Neural cell (in vitro differentiated cells): ENCODE measurements at regions not wholly inside any gene's neighbourhood (a gene's known extent, or its start where the extent isn't known, plus 50 kb on each side); places are given as distances from the start of the nearest gene placed in this dataset.
"Not testable (repeated sequence)": the region's sequence is repeated elsewhere in the genome, so short reads cannot be mapped to it uniquely, and the experiment has no call there.

ENCODE experiments used
- EP300 ChIP-seq: fragments of 450-650 bp; conservative IDR thresholded peaks from 2 replicates; pipeline ENCODE4 v1.6.1; 2014; ENCODE audit warnings: antibody characterized with exemption, mild to moderate bottlenecking, moderate library complexity; ENCODE audit not compliant: poor library complexity, severe bottlenecking
- EZH2 ChIP-seq: fragments of 200-600, 300-800 bp; shearing (Covaris generic), sonication (generic); IDR thresholded peaks from 2 replicates; pipeline ENCODE4 v1.6.1; 2014; ENCODE audit warnings: antibody characterized with exemption, low read length, borderline replicate concordance, mild to moderate bottlenecking; ENCODE audit not compliant: insufficient read depth, poor library complexity, severe bottlenecking
- TF ChIP-seq, protein P1 (sequence below): fragments of 450-650 bp; IDR thresholded peaks from 2 replicates; pipeline ENCODE4 v1.5.1; 2014; ENCODE audit warnings: antibody characterized with exemption, mild to moderate bottlenecking, moderate library complexity; ENCODE audit not compliant: poor library complexity, severe bottlenecking

DNA sequence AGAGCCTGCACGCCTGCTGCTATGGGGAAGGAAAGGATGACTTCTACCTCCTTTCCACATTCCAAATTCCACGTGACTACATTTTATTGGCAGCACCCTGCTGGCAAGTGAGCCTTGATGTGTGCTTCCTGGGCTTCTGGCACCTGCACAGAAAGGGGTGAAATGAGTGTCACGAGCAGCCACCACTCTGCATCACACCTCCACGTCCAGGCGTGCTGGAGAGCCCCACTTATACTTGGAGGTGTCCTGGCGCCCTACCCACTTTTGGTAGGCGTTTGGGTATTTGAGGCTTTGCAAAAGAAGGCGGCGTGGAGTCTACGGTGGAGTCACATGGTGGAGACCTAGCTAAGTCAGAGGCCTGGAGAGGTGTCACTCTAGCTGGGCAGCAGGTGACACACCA is 81.0 kb upstream of the RPRML start:
- TF ChIP-seq EP300, EZH2: not testable (repeated sequence)
- TF ChIP-seq, protein P1, sequence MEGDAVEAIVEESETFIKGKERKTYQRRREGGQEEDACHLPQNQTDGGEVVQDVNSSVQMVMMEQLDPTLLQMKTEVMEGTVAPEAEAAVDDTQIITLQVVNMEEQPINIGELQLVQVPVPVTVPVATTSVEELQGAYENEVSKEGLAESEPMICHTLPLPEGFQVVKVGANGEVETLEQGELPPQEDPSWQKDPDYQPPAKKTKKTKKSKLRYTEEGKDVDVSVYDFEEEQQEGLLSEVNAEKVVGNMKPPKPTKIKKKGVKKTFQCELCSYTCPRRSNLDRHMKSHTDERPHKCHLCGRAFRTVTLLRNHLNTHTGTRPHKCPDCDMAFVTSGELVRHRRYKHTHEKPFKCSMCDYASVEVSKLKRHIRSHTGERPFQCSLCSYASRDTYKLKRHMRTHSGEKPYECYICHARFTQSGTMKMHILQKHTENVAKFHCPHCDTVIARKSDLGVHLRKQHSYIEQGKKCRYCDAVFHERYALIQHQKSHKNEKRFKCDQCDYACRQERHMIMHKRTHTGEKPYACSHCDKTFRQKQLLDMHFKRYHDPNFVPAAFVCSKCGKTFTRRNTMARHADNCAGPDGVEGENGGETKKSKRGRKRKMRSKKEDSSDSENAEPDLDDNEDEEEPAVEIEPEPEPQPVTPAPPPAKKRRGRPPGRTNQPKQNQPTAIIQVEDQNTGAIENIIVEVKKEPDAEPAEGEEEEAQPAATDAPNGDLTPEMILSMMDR, result not testable (repeated sequence)
